H1 (cell line): ENCODE measurements at regions not wholly inside any gene's neighbourhood (a gene's known extent, or its start where the extent isn't known, plus 50 kb on each side); places are given as distances from the start of the nearest gene placed in this dataset.

Source experiments
- CTCF ChIA-PET: fragments of 300-600 bp; sonication (Branson Sonifier 250); formaldehyde crosslinking; loops from one replicate; lab custom pipeline; 2021; ENCODE audit not compliant: partially characterized antibody; lab: Charles Lee
- POLR2A ChIA-PET: fragments of 300-600 bp; sonication (Branson Sonifier 250); formaldehyde crosslinking; loops from one replicate; lab custom pipeline; 2021; ENCODE audit warnings: inconsistent platforms; ENCODE audit not compliant: partially characterized antibody; lab: Charles Lee
- DNase-seq, 2 experiments: peaks; one replicate each; pipeline versions ENCODE4 v3.0.0 to v3.0.0-alpha.2; 2010 to 2022; ENCODE audit warnings: low spot score in 2 of 2, low read depth in 1 of 2, mixed read lengths in 1 of 2
- FAIRE-seq: peaks from 2 replicates; lab custom pipeline; 2011; peaks lifted over from hg19 to GRCh38; lab: Jason Lieb, UNC
- H2AFZ ChIP-seq: 2 replicates; pipeline ENCODE4 v1.8.1; 2012; ENCODE audit warnings: low read length, inconsistent platforms
- H2AK5ac ChIP-seq: 2 replicates; pipeline ENCODE4 v1.6.1; 2013; ENCODE audit warnings: low read depth, low read length
- H2BK120ac ChIP-seq: replicated peaks from 2 replicates; pipeline ENCODE3; 2013; ENCODE audit warnings: low read depth, low read length, inconsistent platforms
- H2BK12ac ChIP-seq: 2 replicates; pipeline ENCODE4 v1.6.1; 2013; ENCODE audit warnings: low read depth, low read length
- H2BK15ac ChIP-seq: 2 replicates; pipeline ENCODE4 v1.6.1; 2013; ENCODE audit warnings: low read length
- H2BK20ac ChIP-seq: 2 replicates; pipeline ENCODE4 v1.6.1; 2013; ENCODE audit warnings: low read length
- H2BK5ac ChIP-seq: 2 replicates; pipeline ENCODE4 v1.6.1; 2013; ENCODE audit warnings: low read depth, low read length
- H3K14ac ChIP-seq: 2 replicates; pipeline ENCODE4 v1.6.1; 2013; ENCODE audit warnings: inconsistent platforms; ENCODE audit not compliant: insufficient read length
- H3K18ac ChIP-seq: 2 replicates; pipeline ENCODE4 v1.6.1; 2013; ENCODE audit warnings: low read length; ENCODE audit errors: extremely low read depth
- H3K23ac ChIP-seq: 2 replicates; pipeline ENCODE4 v1.6.1; 2013; ENCODE audit warnings: inconsistent platforms; ENCODE audit not compliant: insufficient read length
- H3K23me2 ChIP-seq: 2 replicates; pipeline ENCODE4 v1.6.1; 2013; ENCODE audit warnings: low read depth, low read length
- H3K27ac ChIP-seq: 2 replicates; pipeline ENCODE4 v1.6.1; 2011; ENCODE audit warnings: low read depth, low read length, inconsistent platforms
- H3K27me3 ChIP-seq, 4 experiments: replicated peaks in 1 of 4; 1 replicate in 1 of 4; 2 replicates in 3 of 4; pipeline versions ENCODE4 v1.6.1 to v1.8.1; 2011 to 2013; ENCODE audit warnings: low read length in 3 of 4, mild to moderate bottlenecking in 3 of 4, inconsistent platforms in 2 of 4, mixed read lengths in 2 of 4, moderate library complexity in 1 of 4; ENCODE audit not compliant: control insufficient read depth in 3 of 4, insufficient read depth in 3 of 4; ENCODE audit errors: extremely low read depth in 1 of 4
- H3K36me3 ChIP-seq, 4 experiments: 2 replicates each; pipeline versions ENCODE4 v1.6.1 to v1.8.1; 2011 to 2013; ENCODE audit warnings: mild to moderate bottlenecking in 4 of 4, low read length in 3 of 4, moderate library complexity in 2 of 4, control low read depth in 1 of 4, inconsistent platforms in 1 of 4; ENCODE audit not compliant: insufficient read depth in 4 of 4, control insufficient read depth in 2 of 4
- H3K4ac ChIP-seq: replicated peaks from 2 replicates; pipeline ENCODE3; 2013; ENCODE audit warnings: low read length, low read depth, mixed read lengths, inconsistent platforms; ENCODE audit not compliant: insufficient read length
- H3K4me1 ChIP-seq, 4 experiments: replicated peaks in 1 of 4; 1 replicate in 1 of 4; 2 replicates in 3 of 4; pipeline versions ENCODE4 v1.6.1 to v1.8.1; 2011 to 2013; ENCODE audit warnings: low read length in 3 of 4, inconsistent platforms in 2 of 4, mixed read lengths in 1 of 4; ENCODE audit not compliant: insufficient read depth in 4 of 4, control insufficient read depth in 3 of 4
- H3K4me2 ChIP-seq, 2 experiments: 2 replicates each; pipeline versions ENCODE4 v1.6.1 to v1.8.1; 2011 to 2013; ENCODE audit warnings: low read depth in 2 of 2, low read length in 2 of 2, control low read depth in 1 of 2, inconsistent platforms in 1 of 2, mild to moderate bottlenecking in 1 of 2; ENCODE audit not compliant: insufficient read depth in 1 of 2
- H3K4me3 ChIP-seq, 4 experiments: fragments of 200-600, 300-600 bp in 1 of 4; sonication (generic), shearing (Covaris generic), sonication (Bioruptor Twin) in 1 of 4; 2 replicates each; pipeline versions ENCODE4 v1.5.1 to v1.8.1; 2011 to 2016; ENCODE audit warnings: low read length in 4 of 4, low read depth in 3 of 4, control low read depth in 2 of 4, inconsistent platforms in 2 of 4, mild to moderate bottlenecking in 2 of 4, mixed read lengths in 1 of 4, moderate library complexity in 1 of 4; ENCODE audit not compliant: insufficient read depth in 2 of 4; ENCODE audit errors: extremely low read depth in 1 of 4
- H3K56ac ChIP-seq: replicated peaks from 2 replicates; pipeline ENCODE3; 2013; ENCODE audit warnings: low read depth, mild to moderate bottlenecking, mixed read lengths, low read length, inconsistent platforms; ENCODE audit not compliant: insufficient read length
- H3K79me1 ChIP-seq: 2 replicates; pipeline ENCODE4 v1.6.1; 2013; ENCODE audit warnings: low read depth, low read length, control low read depth
- H3K79me2 ChIP-seq, 2 experiments: 2 replicates each; pipeline versions ENCODE4 v1.6.1 to v1.8.1; 2012 to 2013; ENCODE audit warnings: low read length in 2 of 2, mild to moderate bottlenecking in 2 of 2, inconsistent platforms in 1 of 2; ENCODE audit not compliant: insufficient read depth in 2 of 2, control insufficient read depth in 1 of 2
- H3K9ac ChIP-seq, 4 experiments: replicated peaks in 1 of 4; 1 replicate in 1 of 4; 2 replicates in 3 of 4; pipeline versions ENCODE4 v1.6.1 to v1.8.1; 2011 to 2013; ENCODE audit warnings: low read depth in 3 of 4, low read length in 3 of 4, control low read depth in 2 of 4, mild to moderate bottlenecking in 2 of 4, moderate library complexity in 2 of 4, inconsistent platforms in 1 of 4; ENCODE audit errors: extremely low read depth in 1 of 4
- H3K9me3 ChIP-seq, 2 experiments: 2 replicates each; pipeline versions ENCODE4 v1.6.1 to v1.8.1; 2012 to 2013; ENCODE audit warnings: mild to moderate bottlenecking in 2 of 2, moderate library complexity in 2 of 2, control low read depth in 1 of 2, inconsistent platforms in 1 of 2, low read depth in 1 of 2, low read length in 1 of 2, mixed read lengths in 1 of 2; ENCODE audit not compliant: insufficient read depth in 2 of 2
- H4K20me1 ChIP-seq, 2 experiments: replicated peaks in 1 of 2; 2 replicates each; pipeline versions ENCODE3 to v1.8.1; 2011 to 2013; ENCODE audit warnings: inconsistent platforms in 2 of 2, low read length in 2 of 2, mild to moderate bottlenecking in 1 of 2; ENCODE audit not compliant: insufficient read depth in 2 of 2, control insufficient read depth in 1 of 2
- H4K5ac ChIP-seq: 2 replicates; pipeline ENCODE4 v1.6.1; 2013; ENCODE audit warnings: low read length, low read depth, mixed read lengths, inconsistent platforms; ENCODE audit not compliant: insufficient read length
- H4K8ac ChIP-seq: 2 replicates; pipeline ENCODE4 v1.8.0; 2013; ENCODE audit warnings: mild to moderate bottlenecking, moderate library complexity, low read length, inconsistent platforms; ENCODE audit not compliant: insufficient read depth; ENCODE audit errors: extremely low read depth
- H4K91ac ChIP-seq: replicated peaks from 2 replicates; pipeline ENCODE3; 2013; ENCODE audit warnings: low read length, mixed read lengths, inconsistent platforms; ENCODE audit not compliant: insufficient read length
- EZH2 ChIP-seq: fragments of 200-600 bp; sonication (generic); IDR thresholded peaks from 2 replicates; pipeline ENCODE4 v1.7.1; 2012; ENCODE audit warnings: low read depth, mild to moderate bottlenecking, moderate library complexity, low read length, inconsistent platforms; ENCODE audit not compliant: severe bottlenecking
- PHF8 ChIP-seq: fragments of 200-600 bp; sonication (generic); conservative IDR thresholded peaks from 2 replicates; pipeline ENCODE4 v1.7.1; 2012; ENCODE audit warnings: low read depth, mild to moderate bottlenecking, inconsistent platforms, low read length, moderate library complexity
- POLR2A ChIP-seq, 2 experiments: IDR thresholded peaks; 1 replicate in 1 of 2; 2 replicates in 1 of 2; pipeline ENCODE4 v1.6.1; 2011; ENCODE audit warnings: low read depth in 2 of 2, low read length in 2 of 2, mild to moderate bottlenecking in 2 of 2; ENCODE audit errors: control extremely low read depth in 1 of 2
- SRF ChIP-seq: IDR thresholded peaks from 2 replicates; pipeline ENCODE4 v1.6.1; 2011; ENCODE audit warnings: mild to moderate bottlenecking, low read depth, low read length, moderate library complexity
- WGBS, 2 experiments: shearing (Covaris generic) in 1 of 2; methylation state at CpG; one replicate each; pipeline versions ENCODE4 v1.1.6 to v1.1.7; 2013 to 2015; ENCODE audit warnings: low lambda C conversion rate in 2 of 2, mixed read lengths in 2 of 2, inconsistent platforms in 1 of 2, low coverage in 1 of 2, missing lambda C conversion rate in 1 of 2; ENCODE audit not compliant: insufficient replicate concordance in 2 of 2, insufficient coverage in 1 of 2, insufficient read length in 1 of 2; ENCODE audit errors: extremely low coverage in 1 of 2, missing lambda C conversion rate in 1 of 2; 5-methylcytosine and 5-hydroxymethylcytosine counted together
- TF ChIP-seq, protein P1 (sequence below): IDR thresholded peaks from 2 replicates; pipeline ENCODE4 v1.6.1; 2012; ENCODE audit warnings: inconsistent platforms

DNA sequence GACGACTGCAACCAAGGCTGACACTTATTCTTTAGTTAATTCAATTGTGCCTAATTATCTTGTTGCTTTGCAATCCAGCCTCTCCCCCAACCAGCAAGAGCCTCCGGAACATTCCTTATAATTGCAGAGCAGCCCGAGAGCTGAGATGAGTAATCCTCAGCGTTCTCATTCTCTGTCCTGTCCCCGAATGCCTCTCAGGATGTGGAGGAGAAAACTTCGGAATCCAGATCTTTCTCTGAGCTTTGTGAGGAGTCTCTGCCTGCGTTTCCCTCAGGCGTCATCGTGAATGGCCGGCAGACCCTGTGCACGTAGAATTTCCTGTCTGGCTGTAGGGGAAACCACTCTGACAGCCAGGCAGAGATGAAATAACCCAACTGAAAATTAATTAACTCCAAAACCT is 160.5 kb upstream of the DIO3 start:
- DNase-seq (no peak), FAIRE-seq (no peak)
- Histone ChIP-seq H3K4ac (no peak overlapping the region), H3K4me3 (no peak overlapping the region), H2BK5ac (no peak overlapping the region), H3K56ac (no peak overlapping the region), H3K9me3 (no peaks in the 10 kb centered on the region), H3K18ac (no peak overlapping the region), H4K91ac (no peak overlapping the region), H3K27ac (no peak overlapping the region), H3K23ac (no peak overlapping the region), H3K79me2 (no peaks in the 10 kb centered on the region), H3K4me2 (no peak overlapping the region), H3K79me1 (no peaks in the 10 kb centered on the region), H3K4me1 (no peaks in the 10 kb centered on the region; a peak in 1 of 7 replicates), H2BK15ac (no peak overlapping the region), H2BK20ac (no peak overlapping the region), H4K20me1 (no peaks in the 10 kb centered on the region), H2BK120ac (no peak overlapping the region), H3K23me2 (no peaks in the 10 kb centered on the region), H3K9ac (no peak overlapping the region), H2AFZ (no peak overlapping the region), H3K14ac (no peak overlapping the region), H2AK5ac (no peak overlapping the region), H3K36me3 (no peaks in the 10 kb centered on the region), H2BK12ac (no peak overlapping the region), H3K27me3 (peaks cover 0 to 2% (median 0%) of the 10 kb centered on the region in 4 experiments; a peak in 1 of 7 replicates), H4K5ac (no peak overlapping the region), H4K8ac (no peak overlapping the region)
- POLR2A ChIA-PET, result no interaction called here
- WGBS, 2 experiments, result 88% methylated on average over 11 of the region's 11 CpGs; no CpG with 5 or more reads in 1 of the 2 experiments
- no peak for TF ChIP-seq POLR2A (IDR thresholded peaks at IDR 0.05; ENCODE audit: control extremely low read depth in 1 of 2, low read depth in 2 of 2, low read length in 2 of 2)
- TF ChIP-seq PHF8, result no peak
- no peak for TF ChIP-seq SRF
- TF ChIP-seq, protein P1, sequence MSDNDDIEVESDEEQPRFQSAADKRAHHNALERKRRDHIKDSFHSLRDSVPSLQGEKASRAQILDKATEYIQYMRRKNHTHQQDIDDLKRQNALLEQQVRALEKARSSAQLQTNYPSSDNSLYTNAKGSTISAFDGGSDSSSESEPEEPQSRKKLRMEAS, result no peak
- no peak for TF ChIP-seq EZH2
- CTCF ChIA-PET, result interaction anchor here (0.5 to 1.8 kb wide), 6 partner anchors 8 to 499 kb away, joined by 3 to 5 read pairs (median 3); no protein-coding TSS in a partner anchor
